Motor neuron (in vitro differentiated cells): ENCODE measurements at regions not wholly inside any gene's neighbourhood (a gene's known extent, or its start where the extent isn't known, plus 50 kb on each side); places are given as distances from the start of the nearest gene placed in this dataset.
A peak's percentile ranks its signal among the peaks of the same experiment; 100 is the strongest.
"Not testable (repeated sequence)": the region's sequence is repeated elsewhere in the genome, so short reads cannot be mapped to it uniquely, and the experiment has no call there.

Experiments
- ATAC-seq, 8 experiments: fragments of 200-7000 bp; cut with Tn5 transposase; replicated peaks in 6 of 8; 2 replicates each; pipeline ENCODE4 v1.8.0; 2021; ENCODE audit warnings: mild to moderate bottlenecking in 8 of 8, moderate library complexity in 8 of 8
- H3K27ac ChIP-seq, 2 donors: fragments of 250-450 bp; sonication (Bioruptor Pico); 2 replicates each; pipeline ENCODE4 v1.9.0; 2021; ENCODE audit warnings: antibody characterized with exemption in 2 of 2, mild to moderate bottlenecking in 2 of 2, moderate library complexity in 1 of 2
- H3K4me1 ChIP-seq, 2 donors: fragments of 250-450 bp; sonication (Bioruptor Pico); replicated peaks in 1 of 2; 2 replicates each; pipeline ENCODE4 v1.6.1; 2021; ENCODE audit warnings: antibody characterized with exemption in 2 of 2, mild to moderate bottlenecking in 2 of 2, moderate library complexity in 1 of 2
- H3K4me3 ChIP-seq, 5 donors: fragments of 250-450 bp; sonication (Bioruptor Pico); 2 replicates each; pipeline ENCODE4 v1.9.0; 2021; ENCODE audit warnings: antibody characterized with exemption in 5 of 5, mild to moderate bottlenecking in 5 of 5, moderate library complexity in 4 of 5
- WGBS, 10 experiments: fragments of 450-650 bp; shearing (Covaris generic); methylation state at CpG; one replicate each; pipeline ENCODE4 v1.0.0; 2022; 5-methylcytosine and 5-hydroxymethylcytosine counted together
- in situ Hi-C, 9 experiments: fragments of 400-800 bp; cut with MboI; loops; one replicate each; pipeline ENCODE4 v1.15.0; 2021; ENCODE audit warnings: low sequenced_read_pairs in 9 of 9, low pct_unique_long_range_greater_than_20kb in 2 of 9; ENCODE audit not compliant: unreplicated experiment in 9 of 9

DNA sequence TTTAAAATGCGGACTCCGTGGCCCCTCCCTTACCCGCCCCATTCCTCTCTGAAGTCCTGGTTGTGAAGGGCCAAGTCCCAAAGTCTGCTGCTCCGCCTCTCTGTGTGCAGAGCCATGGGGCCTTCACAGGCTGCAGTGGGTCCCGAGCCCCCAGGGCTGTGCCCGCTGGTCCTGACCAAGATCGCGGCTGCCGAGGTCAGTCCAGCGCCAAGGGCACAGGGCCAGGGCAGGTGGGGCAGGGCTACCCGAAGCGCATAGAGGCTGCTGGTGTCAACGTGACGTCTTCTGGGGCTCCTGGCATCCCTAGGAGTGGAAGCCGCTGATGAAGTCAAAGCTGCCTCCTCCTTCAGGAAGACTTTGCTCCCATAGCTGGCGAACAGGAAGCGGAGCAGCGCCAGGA, 858.8 kb downstream of the TUBA3C start:
- ATAC-seq, H3K27ac ChIP-seq, H3K4me3 ChIP-seq, H3K4me1 ChIP-seq, in situ Hi-C loops: not testable (repeated sequence)
- 10% methylated on average over 2 of the region's 18 CpGs; no CpG with 5 or more reads in 9 of the 10 experiments for WGBS, 10 experiments

DNA sequence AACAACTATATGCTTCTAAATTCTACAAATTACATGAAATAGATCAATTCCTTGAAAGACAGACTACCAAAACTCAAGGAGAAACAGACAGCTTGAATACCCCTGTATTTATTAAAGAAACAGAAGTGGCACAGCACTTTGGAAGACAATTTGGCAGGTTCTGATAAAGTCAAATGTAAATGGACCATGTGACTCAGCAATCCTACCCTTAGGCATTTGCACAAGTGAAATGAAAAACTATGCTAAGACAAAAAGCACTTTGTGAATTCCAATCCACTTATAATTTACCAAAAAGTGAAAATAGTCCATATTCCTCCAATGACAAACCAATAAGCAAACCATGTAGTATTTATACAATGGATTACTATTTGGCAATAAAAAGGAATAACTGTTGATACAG, 862.0 kb downstream of the TUBA3C start:
- H3K4me3 ChIP-seq, H3K27ac ChIP-seq, ATAC-seq, in situ Hi-C loops, H3K4me1 ChIP-seq: not testable (repeated sequence)

DNA sequence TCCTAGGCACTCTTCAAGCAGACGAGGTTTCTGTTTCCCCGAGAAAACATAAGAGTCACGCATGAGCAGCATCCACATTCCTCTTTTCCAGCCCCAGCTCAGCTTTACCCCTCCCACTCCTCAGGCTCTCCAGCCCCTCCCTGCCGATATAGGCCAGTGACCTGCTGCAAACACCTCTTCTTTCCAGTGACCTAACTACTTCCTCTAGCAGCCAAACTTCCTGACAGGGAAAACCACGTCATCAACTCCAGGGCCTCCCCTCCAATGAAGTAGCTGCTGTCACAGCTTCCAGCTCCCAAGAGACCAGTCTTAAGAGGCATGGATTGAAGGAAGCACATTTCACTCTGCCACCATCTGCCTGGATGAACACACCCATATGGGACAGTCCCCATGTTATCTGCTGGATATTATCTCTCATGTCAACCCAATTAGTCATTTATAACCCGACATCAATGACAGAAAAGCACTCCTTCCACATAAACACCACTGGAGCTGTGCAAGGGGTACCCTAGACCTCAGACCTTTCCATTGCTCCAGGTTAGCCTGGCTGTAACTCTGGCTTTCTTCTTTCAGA, 878.3 kb downstream of the TUBA3C start:
- ATAC-seq, H3K4me3 ChIP-seq, H3K4me1 ChIP-seq, in situ Hi-C loops, H3K27ac ChIP-seq: not testable (repeated sequence)
- 0 to 60% methylated on average over 1 of the region's 6 CpGs; no CpG with 5 or more reads in 8 of the 10 experiments for WGBS, 10 experiments

DNA sequence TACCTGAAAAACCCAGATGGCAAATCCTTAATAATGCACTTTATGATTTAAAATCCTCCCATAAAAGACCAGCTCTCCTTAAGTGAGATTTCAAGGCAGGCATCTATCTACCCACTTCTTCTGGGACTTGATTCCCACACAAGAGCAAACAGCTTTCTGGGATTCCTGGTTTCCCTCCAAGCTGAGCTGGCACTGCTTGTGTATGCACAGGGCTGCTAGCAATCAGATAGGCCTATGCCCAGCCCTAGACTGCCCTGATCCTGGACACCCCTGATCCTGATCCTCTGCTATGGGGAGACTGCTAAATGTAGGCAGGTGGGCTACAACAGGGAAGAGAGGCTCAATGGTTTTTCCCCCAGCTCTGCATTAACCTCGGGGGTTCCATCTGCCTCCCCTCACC, 880.7 kb downstream of the TUBA3C start:
- H3K27ac ChIP-seq, ATAC-seq, H3K4me1 ChIP-seq, H3K4me3 ChIP-seq, in situ Hi-C loops: not testable (repeated sequence)
- no CpG with 5 or more reads among the region's 1 CpG for WGBS, 10 experiments

DNA sequence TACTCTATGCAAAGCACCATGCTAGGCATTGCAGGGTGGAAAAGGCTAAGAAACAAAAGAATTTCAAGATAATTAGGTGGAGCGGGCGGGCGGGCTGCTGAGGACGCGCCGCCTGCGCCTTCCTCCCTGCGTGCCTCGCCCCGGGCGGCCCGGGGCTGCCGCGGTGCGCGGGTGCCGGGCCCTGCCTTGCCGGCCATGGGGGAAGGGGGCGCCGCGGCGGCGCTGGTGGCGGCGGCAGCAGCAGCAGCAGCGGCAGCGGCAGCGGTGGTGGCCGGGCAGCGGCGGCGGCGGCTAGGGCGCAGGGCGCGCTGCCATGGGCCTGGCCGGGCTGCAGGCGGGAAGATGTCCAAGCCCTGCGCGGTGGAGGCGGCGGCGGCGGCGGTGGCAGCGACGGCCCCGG, 884.3 kb downstream of the TUBA3C start:
- peak in 1 of 8 experiments; percentile 19 for ATAC-seq
- WGBS, 10 experiments = no CpG with 5 or more reads among the region's 48 CpGs
- H3K4me3 ChIP-seq, H3K4me1 ChIP-seq, in situ Hi-C loops, H3K27ac ChIP-seq: not testable (repeated sequence)

DNA sequence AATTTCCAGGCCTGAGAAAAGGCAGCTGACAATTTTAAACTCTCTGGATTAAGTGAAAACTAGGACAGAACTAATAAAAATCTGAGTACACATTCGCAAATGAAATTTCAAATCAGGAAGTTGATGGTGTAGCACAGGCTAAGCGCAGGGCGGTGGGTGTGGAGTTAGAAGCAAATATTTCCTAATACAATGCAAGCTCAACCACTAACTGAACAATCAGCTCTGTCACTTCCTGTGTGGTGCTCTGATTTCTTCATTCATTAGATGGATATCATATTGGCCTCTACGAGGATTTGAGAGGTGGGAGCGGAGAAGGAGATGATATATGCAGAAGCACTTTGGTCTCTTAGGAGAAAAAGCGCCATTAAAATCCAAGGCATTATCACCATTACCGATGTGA, 885.0 kb downstream of the TUBA3C start:
- H3K27ac ChIP-seq, in situ Hi-C loops, H3K4me3 ChIP-seq, H3K4me1 ChIP-seq, ATAC-seq: not testable (repeated sequence)
- WGBS, 10 experiments = no CpG with 5 or more reads among the region's 7 CpGs

DNA sequence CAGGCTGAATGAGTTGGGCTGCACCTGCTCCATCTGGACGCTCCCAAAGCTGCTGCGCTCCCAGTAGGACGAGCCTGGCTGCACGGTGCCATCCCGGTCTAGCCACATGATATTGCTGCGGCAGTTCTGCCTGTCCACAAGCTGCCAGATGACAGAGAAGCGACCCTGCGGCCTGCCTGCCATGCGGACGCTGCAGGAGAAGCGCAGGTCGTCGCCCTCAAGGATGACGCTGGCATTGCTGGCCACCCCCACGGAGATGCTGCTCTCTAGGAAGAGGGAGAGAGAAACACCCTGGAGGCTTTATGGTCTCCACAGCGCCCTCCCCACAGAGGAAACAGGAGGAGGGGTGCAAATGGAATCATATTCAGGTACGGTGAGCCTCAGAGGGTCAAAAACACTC, 887.3 kb downstream of the TUBA3C start:
- H3K4me1 ChIP-seq, H3K4me3 ChIP-seq, H3K27ac ChIP-seq, in situ Hi-C loops, ATAC-seq: not testable (repeated sequence)
- no CpG with 5 or more reads among the region's 17 CpGs for WGBS, 10 experiments

DNA sequence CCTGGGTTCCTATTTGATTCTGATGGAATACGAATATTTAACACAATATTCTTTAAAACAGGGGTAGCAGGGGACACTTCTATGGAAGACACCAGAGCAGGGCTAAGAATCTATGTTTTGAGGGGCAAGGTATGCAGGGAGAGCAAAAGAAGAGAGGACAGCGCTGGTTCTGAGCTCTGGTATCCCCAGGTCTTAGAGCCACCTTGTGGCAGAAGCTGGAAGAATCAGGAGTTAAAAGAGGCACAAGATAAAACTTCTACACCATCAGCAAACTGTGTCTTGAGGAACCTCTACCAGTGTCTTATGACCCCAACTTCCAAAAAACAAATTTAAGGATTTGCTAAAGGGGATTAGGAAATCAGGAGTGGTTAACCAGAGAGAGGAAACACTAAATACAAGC, 894.8 kb downstream of the TUBA3C start:
- WGBS, 10 experiments = no CpG with 5 or more reads among the region's 2 CpGs
- H3K4me3 ChIP-seq, H3K4me1 ChIP-seq, in situ Hi-C loops, H3K27ac ChIP-seq: not testable (repeated sequence)
- ATAC-seq = peak in 4 of 8 experiments; percentile 25 to 73 (median 53)

DNA sequence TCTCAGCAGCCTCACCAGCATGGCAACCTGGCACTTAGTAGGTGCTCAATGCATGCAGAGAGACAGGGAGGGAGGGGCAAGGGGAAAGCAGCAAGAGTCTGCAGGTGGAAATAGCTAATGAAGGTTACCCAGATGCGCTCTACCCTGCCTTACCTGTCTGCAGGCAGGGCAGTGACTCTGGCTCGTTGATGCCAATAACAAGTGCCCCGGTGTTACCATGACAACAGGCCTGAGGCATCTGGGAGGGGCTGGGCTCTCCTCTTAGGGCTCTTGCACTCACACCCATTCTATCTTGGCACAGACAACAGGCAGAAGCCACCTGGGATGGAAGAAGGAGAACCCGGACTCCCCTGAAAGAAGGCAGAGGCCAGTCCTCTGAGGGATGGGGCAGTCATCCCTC, 896.0 kb downstream of the TUBA3C start:
- no CpG with 5 or more reads among the region's 4 CpGs for WGBS, 10 experiments

DNA sequence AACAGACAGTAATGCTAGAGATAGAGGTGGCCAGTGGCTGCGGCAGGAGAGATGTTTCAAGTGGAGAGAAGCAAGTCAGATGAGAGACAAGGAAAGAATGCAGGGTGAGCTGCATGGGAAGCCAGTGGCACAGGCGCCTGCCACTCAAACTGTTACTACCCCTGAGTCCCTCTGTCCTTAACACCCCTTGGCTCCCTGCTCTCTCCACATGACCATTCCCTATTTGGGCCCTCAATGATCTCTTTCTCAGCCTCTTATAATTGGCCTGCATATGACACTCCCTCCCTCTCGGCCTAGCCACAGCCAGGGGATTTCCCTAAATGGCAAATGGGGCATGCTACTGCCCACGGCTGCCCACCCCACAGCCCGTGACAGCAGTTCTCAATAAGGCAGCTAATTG, 897.6 kb downstream of the TUBA3C start:
- H3K4me1 ChIP-seq, in situ Hi-C loops, ATAC-seq, H3K4me3 ChIP-seq, H3K27ac ChIP-seq: not testable (repeated sequence)
- 0 to 50% (median 40%) methylated on average over 1 of the region's 5 CpGs; no CpG with 5 or more reads in 7 of the 10 experiments for WGBS, 10 experiments

More for the DNA sequence above, 896.0 kb downstream of the TUBA3C start:
- H3K27ac ChIP-seq, in situ Hi-C loops, ATAC-seq, H3K4me3 ChIP-seq, H3K4me1 ChIP-seq: not testable (repeated sequence)

DNA sequence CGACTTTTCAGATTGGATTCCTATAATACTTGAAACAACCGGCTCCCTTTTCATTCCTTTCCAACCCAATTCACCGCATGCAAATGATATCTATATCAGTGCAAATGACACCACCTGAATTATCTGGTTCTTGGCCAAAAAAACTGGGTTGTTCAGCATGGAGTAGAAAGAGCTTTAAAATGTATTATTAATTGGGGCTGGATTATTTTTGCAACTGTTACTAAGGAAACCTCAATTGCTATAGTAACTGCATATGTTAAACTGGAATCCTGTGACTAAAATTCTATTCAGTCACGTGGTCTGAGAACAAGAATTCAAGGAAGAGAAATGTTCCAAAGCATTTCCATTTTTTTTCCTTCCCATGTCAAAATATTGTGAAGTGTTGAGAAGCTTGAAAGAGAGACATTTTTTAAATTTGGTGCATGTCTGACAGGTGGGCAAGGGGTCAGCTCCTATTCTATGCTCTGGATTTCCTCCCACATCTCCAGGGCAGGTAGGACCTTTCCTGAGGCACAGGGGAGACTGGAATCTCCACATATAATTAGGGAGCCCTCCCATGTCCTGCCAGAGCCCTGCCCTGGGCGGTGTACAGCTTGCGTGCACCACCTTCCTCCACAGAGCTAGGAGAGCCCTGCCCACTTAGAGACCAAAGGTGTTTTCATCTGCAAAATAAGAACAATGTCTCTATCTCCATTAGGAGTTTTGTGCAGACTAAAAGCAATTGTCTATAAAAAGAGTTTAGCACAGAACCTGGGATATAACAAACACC, 899.6 kb downstream of the TUBA3C start:
- H3K4me3 ChIP-seq, H3K27ac ChIP-seq, H3K4me1 ChIP-seq, in situ Hi-C loops: not testable (repeated sequence)
- ATAC-seq = peak; percentile 42 to 76 (median 64)
- WGBS, 10 experiments = no CpG with 5 or more reads among the region's 6 CpGs

DNA sequence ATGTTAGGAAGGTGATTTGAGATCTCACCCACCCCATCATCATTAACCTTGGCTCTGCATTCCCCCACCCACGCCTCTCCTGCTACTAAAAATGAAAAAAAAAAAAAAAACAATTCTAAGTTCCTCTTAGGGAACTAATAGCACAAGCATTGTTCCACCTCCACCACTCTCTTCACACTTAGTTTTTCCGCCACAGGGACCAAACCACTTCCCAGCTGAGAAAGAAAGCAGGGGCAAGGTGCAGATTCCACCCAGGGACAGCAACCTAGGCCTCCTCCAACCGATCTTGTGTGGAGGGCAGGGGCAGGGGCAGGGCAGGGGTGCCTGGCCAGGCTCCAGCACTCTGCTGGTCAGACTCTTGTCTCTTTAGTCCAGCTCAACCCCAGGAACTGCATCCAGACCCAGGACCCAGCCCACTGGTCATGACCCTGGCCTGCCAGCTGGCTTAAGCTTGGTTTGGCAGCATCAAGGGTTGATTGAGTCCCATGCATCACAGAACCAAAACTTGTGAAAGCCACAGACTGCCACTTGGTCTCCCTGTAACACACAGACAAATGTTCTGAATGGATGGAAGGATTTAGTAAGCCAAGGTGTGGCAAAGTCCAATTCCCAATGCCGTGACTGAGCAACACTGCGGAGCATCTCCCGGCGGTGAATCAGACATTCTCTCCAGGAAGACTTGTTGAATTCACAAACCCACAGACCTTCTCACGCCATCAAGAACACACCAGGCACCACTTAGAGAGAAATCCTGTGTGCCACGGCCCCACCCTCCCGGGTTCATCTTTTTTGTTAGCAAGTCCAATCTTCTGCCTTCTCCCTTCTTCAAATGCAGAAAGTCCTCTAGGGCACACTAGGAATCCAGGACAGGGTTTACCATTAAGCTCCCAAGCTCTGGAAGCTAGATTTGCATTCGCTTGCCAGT, 900.5 kb downstream of the TUBA3C start:
- H3K4me3 ChIP-seq, H3K4me1 ChIP-seq, in situ Hi-C loops, H3K27ac ChIP-seq: not testable (repeated sequence)
- ATAC-seq = peak in 7 of 8 experiments; percentile 15 to 53 (median 40)
- WGBS, 10 experiments = no CpG with 5 or more reads among the region's 11 CpGs

DNA sequence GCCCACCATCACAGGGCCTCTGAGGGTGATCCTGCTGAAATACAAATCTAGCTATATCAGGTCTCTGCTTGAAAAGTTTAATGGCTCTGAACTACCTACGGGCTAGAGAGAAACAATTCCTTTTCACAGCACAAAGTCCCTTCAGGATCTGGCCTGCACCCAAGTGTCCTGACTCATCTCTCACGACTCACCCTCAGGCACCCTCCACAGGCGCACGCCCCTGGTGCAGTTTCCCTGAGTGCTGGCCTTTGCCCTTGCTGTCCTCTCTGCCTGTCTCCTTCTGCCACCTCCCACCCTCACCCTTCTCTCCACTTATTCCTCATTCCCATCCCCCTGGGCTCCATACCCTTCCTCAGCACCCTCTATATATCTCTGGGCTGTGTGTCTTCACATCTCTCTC, 901.7 kb downstream of the TUBA3C start:
- ATAC-seq = peak in 2 of 8 experiments; percentile 6 to 28
- in situ Hi-C loops, H3K4me1 ChIP-seq, H3K27ac ChIP-seq, H3K4me3 ChIP-seq: not testable (repeated sequence)
- no CpG with 5 or more reads among the region's 4 CpGs for WGBS, 10 experiments
